Right renal cortex interstitium (tissue), 3 donors: ENCODE measurements at regions not wholly inside any gene's neighbourhood (a gene's known extent, or its start where the extent isn't known, plus 50 kb on each side); places are given as distances from the start of the nearest gene placed in this dataset.

Experiments
- DNase-seq, 3 donors: peaks; one replicate each; pipeline ENCODE4 v3.0.0-alpha.2; 2013; ENCODE audit warnings: low read depth in 3 of 3, low spot score in 2 of 3

GRCh38 chr6:54632984-54633565, 213.5 kb upstream of the FAM83B start:
- DNase-seq, result no peak

GRCh38 chr6:54633601-54634000, 213.0 kb upstream of the FAM83B start:
- DNase-seq, result no peak

- DNase-seq, result no peak
Measured at GRCh38 chr6:54640911-54641310, 205.7 kb upstream of the FAM83B start.

GRCh38 chr6:54646069-54646950, 200.3 kb upstream of the FAM83B start:
- DNase-seq, result no peak

- no peak for DNase-seq
Measured at GRCh38 chr6:54646951-54647664, 199.5 kb upstream of the FAM83B start.

- no peak for DNase-seq
Measured at GRCh38 chr6:54654381-54654780, 192.2 kb upstream of the FAM83B start.

GRCh38 chr6:54655162-54655561, 191.4 kb upstream of the FAM83B start:
- peak in 2 of 3 donors; percentile 4 to 5 for DNase-seq

- DNase-seq, result no peak
Measured at GRCh38 chr6:54665278-54665677, 181.3 kb upstream of the FAM83B start.

- DNase-seq, result no peak
Measured at GRCh38 chr6:54680531-54680930, 166.0 kb upstream of the FAM83B start.

GRCh38 chr6:54681267-54681666, 165.3 kb upstream of the FAM83B start:
- no peak for DNase-seq

- DNase-seq, result no peak
Measured at GRCh38 chr6:54681987-54682386, 164.6 kb upstream of the FAM83B start.

GRCh38 chr6:54689620-54690019, 157.0 kb upstream of the FAM83B start:
- DNase-seq, result no peak

- DNase-seq, result no peak
Measured at GRCh38 chr6:54690596-54690995, 156.0 kb upstream of the FAM83B start.

- no peak for DNase-seq
Measured at GRCh38 chr6:54694928-54695532, 151.5 kb upstream of the FAM83B start.

GRCh38 chr6:54695815-54696214, 150.8 kb upstream of the FAM83B start:
- DNase-seq, result no peak

- DNase-seq, result no peak
Measured at GRCh38 chr6:54697424-54697823, 149.1 kb upstream of the FAM83B start.

- DNase-seq, result no peak
Measured at GRCh38 chr6:54698974-54699373, 147.6 kb upstream of the FAM83B start.

- no peak for DNase-seq
Measured at GRCh38 chr6:54700158-54700557, 146.4 kb upstream of the FAM83B start.

GRCh38 chr6:54702772-54703171, 143.8 kb upstream of the FAM83B start:
- DNase-seq, result no peak

- no peak for DNase-seq
Measured at GRCh38 chr6:54706391-54706790, 140.2 kb upstream of the FAM83B start.
